ENCODE measurements at regions not wholly inside any gene's neighbourhood (a gene's known extent, or its start where the extent isn't known, plus 50 kb on each side); places are given as distances from the start of the nearest gene placed in this dataset.

DNA sequence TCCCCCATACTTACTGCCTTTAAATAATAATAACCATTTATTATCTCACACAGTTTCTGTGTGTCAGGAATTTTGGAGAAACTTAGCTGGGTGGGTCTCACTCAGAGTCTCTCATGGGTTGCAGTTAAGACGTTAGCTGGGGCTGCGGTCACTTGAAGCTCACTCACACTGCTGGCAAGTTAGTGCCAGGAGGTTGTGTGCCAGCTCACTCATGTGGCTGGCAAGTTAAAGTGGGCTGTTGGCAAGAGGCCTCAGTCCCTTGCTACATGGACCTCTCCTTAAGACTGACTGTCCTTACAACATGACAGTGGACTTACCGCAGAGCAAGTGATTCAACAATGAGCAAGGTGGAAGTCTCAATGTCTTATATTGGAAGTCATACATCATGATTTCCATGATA is 61.3 kb upstream of the AVPR1A start:
- Histone ChIP-seq H3K27me3 (replicated peaks; ENCODE audit: control insufficient read depth, insufficient read depth, low read length) (no peaks in the 10 kb centered on the region), H3K36me3 (ENCODE audit: control insufficient read depth, insufficient read depth, low read length) (no peaks in the 10 kb centered on the region), H3K4me3 (replicated peaks; ENCODE audit: low read depth, low read length) (no peak overlapping the region)
- no peak for DNase-seq (ENCODE audit: extremely low read depth, insufficient read length)
- TF ChIP-seq, protein P1, sequence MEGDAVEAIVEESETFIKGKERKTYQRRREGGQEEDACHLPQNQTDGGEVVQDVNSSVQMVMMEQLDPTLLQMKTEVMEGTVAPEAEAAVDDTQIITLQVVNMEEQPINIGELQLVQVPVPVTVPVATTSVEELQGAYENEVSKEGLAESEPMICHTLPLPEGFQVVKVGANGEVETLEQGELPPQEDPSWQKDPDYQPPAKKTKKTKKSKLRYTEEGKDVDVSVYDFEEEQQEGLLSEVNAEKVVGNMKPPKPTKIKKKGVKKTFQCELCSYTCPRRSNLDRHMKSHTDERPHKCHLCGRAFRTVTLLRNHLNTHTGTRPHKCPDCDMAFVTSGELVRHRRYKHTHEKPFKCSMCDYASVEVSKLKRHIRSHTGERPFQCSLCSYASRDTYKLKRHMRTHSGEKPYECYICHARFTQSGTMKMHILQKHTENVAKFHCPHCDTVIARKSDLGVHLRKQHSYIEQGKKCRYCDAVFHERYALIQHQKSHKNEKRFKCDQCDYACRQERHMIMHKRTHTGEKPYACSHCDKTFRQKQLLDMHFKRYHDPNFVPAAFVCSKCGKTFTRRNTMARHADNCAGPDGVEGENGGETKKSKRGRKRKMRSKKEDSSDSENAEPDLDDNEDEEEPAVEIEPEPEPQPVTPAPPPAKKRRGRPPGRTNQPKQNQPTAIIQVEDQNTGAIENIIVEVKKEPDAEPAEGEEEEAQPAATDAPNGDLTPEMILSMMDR (IDR thresholded peaks at IDR 0.05; ENCODE audit: insufficient read depth, low read length, poor library complexity, severe bottlenecking), result no peak

- H3K4me3 ChIP-seq (replicated peaks; ENCODE audit: low read depth, low read length), result no peak overlapping the region
- H3K36me3 ChIP-seq (ENCODE audit: control insufficient read depth, insufficient read depth, low read length), result no peaks in the 10 kb centered on the region
- DNase-seq (ENCODE audit: extremely low read depth, insufficient read length), result no peak
- H3K27me3 ChIP-seq (replicated peaks; ENCODE audit: control insufficient read depth, insufficient read depth, low read length), result no peaks in the 10 kb centered on the region
- TF ChIP-seq, protein P1 (IDR thresholded peaks at IDR 0.05; ENCODE audit: insufficient read depth, low read length, poor library complexity, severe bottlenecking), result no peak
These were observed 58.0 kb upstream of the AVPR1A start for GRCh38 chr12:63208956-63209355.

DNA sequence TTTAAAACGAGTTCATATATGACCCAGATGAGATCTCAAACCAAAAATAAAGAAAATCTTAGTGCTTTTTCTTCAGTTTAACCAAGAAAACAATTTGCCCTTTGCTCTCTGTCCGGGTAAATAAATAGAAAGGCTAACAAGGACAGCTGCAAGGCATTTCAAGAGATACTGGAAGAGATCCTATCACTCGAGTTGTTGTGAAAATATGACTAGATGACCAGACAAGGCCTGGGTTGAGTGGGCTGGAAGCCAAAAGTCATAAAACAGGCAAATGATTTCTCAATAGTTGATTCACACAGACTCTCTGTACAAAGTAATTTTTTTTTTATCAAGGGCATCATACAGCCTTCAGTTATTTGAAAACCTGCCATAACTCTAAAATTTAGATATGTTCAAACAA is 55.9 kb upstream of the AVPR1A start:
- no peak overlapping the region for H3K4me3 ChIP-seq (replicated peaks; ENCODE audit: low read depth, low read length)
- no peak for DNase-seq (ENCODE audit: extremely low read depth, insufficient read length)
- H3K36me3 ChIP-seq (ENCODE audit: control insufficient read depth, insufficient read depth, low read length), result no peaks in the 10 kb centered on the region
- TF ChIP-seq, protein P1 (IDR thresholded peaks at IDR 0.05; ENCODE audit: insufficient read depth, low read length, poor library complexity, severe bottlenecking), result no peak
- H3K27me3 ChIP-seq (replicated peaks; ENCODE audit: control insufficient read depth, insufficient read depth, low read length), result no peaks in the 10 kb centered on the region

GRCh38 chr12:63206494-63206893 is 55.5 kb upstream of the AVPR1A start:
- no peaks in the 10 kb centered on the region for H3K27me3 ChIP-seq (replicated peaks; ENCODE audit: control insufficient read depth, insufficient read depth, low read length)
- no peak overlapping the region for H3K4me3 ChIP-seq (replicated peaks; ENCODE audit: low read depth, low read length)
- H3K36me3 ChIP-seq (ENCODE audit: control insufficient read depth, insufficient read depth, low read length), result no peaks in the 10 kb centered on the region
- no peak for DNase-seq (ENCODE audit: extremely low read depth, insufficient read length)
- TF ChIP-seq, protein P1 (IDR thresholded peaks at IDR 0.05; ENCODE audit: insufficient read depth, low read length, poor library complexity, severe bottlenecking), result no peak

Measured in GM06990 (cell line).